ENCODE measurements at regions not wholly inside any gene's neighbourhood (a gene's known extent, or its start where the extent isn't known, plus 50 kb on each side); places are given as distances from the start of the nearest gene placed in this dataset.
"Not testable (repeated sequence)": the region's sequence is repeated elsewhere in the genome, so short reads cannot be mapped to it uniquely, and the experiment has no call there.

DNA sequence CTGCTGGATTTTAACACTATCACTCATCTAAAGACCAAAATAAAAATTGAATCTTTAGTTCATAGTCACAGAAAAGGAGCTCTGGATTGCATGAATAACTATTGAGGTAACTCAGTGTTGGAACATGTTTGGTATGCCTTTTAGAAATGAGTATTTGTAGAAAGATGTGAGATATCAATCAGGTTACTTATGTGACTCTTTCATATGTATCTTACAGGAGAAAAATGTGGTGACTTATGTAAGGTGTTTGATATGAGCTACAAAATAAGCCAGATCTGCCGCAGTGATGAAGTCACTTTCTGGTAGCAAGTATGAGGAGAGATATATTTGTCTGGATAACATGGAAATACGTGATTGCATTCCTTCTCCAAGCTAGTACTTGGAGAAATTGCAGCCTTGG is 1653.3 kb upstream of the PCDH7 start:
- no peaks in the 10 kb centered on the region for H3K36me3 Mint-ChIP-seq (ENCODE audit: insufficient read depth)
- ATAC-seq (replicated peaks; ENCODE audit: extremely low read depth, poor library complexity, severe bottlenecking) (no peak), DNase-seq (ENCODE audit: low spot score in 2 of 2) (no peak)
- peaks cover 19% of the 10 kb centered on the region for H3K9me3 Mint-ChIP-seq
- H3K4me3 Mint-ChIP-seq, result no peak overlapping the region
- no peaks in the 10 kb centered on the region for H3K27me3 Mint-ChIP-seq
- H3K4me1 Mint-ChIP-seq, result no peaks in the 10 kb centered on the region
- no peak overlapping the region for H3K27ac Mint-ChIP-seq (ENCODE audit: low read depth)

GRCh38 chr4:29073571-29073970 is 1646.6 kb upstream of the PCDH7 start:
- no peaks in the 10 kb centered on the region for H3K36me3 Mint-ChIP-seq (ENCODE audit: insufficient read depth)
- peaks cover 26% of the 10 kb centered on the region for H3K9me3 Mint-ChIP-seq
- ATAC-seq (replicated peaks; ENCODE audit: extremely low read depth, poor library complexity, severe bottlenecking), result no peak

DNA sequence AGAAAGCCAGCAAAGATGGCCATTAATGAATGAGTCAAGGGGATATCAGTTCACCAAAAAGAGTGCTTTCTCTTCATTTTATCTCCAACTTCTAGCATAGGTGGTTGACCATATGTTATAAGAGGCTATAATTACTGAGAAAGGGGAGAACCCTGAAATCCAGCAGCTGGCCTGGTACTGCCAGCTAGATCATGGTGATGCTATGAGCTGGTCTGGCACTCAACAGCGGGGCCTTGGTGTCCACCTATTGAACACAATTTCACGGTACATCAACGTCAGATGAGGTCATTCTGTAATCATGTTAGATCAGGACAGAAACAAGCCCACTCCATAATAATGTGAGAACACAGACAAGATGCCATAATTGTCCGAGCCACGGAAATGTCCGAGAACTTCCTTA is 1644.8 kb upstream of the PCDH7 start:
- no peak for ATAC-seq (replicated peaks; ENCODE audit: extremely low read depth, poor library complexity, severe bottlenecking)
- Mint-ChIP-seq H3K27ac (ENCODE audit: low read depth) (no peak overlapping the region), H3K36me3 (ENCODE audit: insufficient read depth) (no peaks in the 10 kb centered on the region), H3K27me3 (no peaks in the 10 kb centered on the region), H3K4me1 (no peaks in the 10 kb centered on the region), H3K4me3 (no peak overlapping the region), H3K9me3 (peaks cover 23% of the 10 kb centered on the region)
- DNase-seq (ENCODE audit: low spot score in 2 of 2), result no peak

More at GRCh38 chr4:29073571-29073970, 1646.6 kb upstream of the PCDH7 start:
- no peak for DNase-seq (ENCODE audit: low spot score in 2 of 2)
- no peaks in the 10 kb centered on the region for H3K27me3 Mint-ChIP-seq
- no peak overlapping the region for H3K27ac Mint-ChIP-seq (ENCODE audit: low read depth)
- H3K4me3 Mint-ChIP-seq, result no peak overlapping the region
- no peaks in the 10 kb centered on the region for H3K4me1 Mint-ChIP-seq

DNA sequence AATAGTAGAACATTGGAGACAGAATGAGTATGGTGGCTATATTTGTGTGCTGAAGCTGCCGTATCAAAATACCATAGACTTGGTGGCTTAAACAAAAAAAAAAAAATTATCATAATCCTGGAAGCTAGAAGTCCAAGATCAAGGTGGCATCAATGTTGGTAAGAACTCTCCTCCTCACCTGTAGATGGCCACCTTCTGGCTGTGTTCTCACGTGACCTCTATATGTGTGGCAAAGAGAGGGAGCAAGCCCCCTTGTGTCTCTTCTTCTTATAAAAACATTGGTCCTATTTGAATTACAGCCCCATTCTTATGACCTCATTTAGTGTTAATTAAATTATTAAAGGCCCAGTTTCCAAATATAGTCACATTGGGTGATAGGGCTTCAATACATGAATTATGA is 1640.9 kb upstream of the PCDH7 start:
- Mint-ChIP-seq H3K27ac (ENCODE audit: low read depth) (no peak overlapping the region), H3K4me1 (no peaks in the 10 kb centered on the region), H3K4me3 (no peak overlapping the region), H3K27me3 (no peaks in the 10 kb centered on the region), H3K9me3 (peaks cover 22% of the 10 kb centered on the region), H3K36me3 (ENCODE audit: insufficient read depth) (no peaks in the 10 kb centered on the region)
- no peak for ATAC-seq (replicated peaks; ENCODE audit: extremely low read depth, poor library complexity, severe bottlenecking)
- no peak for DNase-seq (ENCODE audit: low spot score in 2 of 2)

- no peak overlapping the region for H3K4me3 Mint-ChIP-seq
- peaks cover 15% of the 10 kb centered on the region for H3K9me3 Mint-ChIP-seq
- ATAC-seq (replicated peaks; ENCODE audit: extremely low read depth, poor library complexity, severe bottlenecking) (no peak), DNase-seq (ENCODE audit: low spot score in 2 of 2) (no peak)
- H3K36me3 Mint-ChIP-seq (ENCODE audit: insufficient read depth), result no peaks in the 10 kb centered on the region
- no peak overlapping the region for H3K27ac Mint-ChIP-seq (ENCODE audit: low read depth)
- no peaks in the 10 kb centered on the region for H3K4me1 Mint-ChIP-seq
- no peaks in the 10 kb centered on the region for H3K27me3 Mint-ChIP-seq
These were observed 1638.8 kb upstream of the PCDH7 start for GRCh38 chr4:29081234-29081955.

GRCh38 chr4:29082684-29083083 is 1637.5 kb upstream of the PCDH7 start:
- Mint-ChIP-seq H3K27me3 (no peaks in the 10 kb centered on the region), H3K9me3 (peaks cover 15% of the 10 kb centered on the region), H3K36me3 (ENCODE audit: insufficient read depth) (no peaks in the 10 kb centered on the region), H3K4me1 (no peaks in the 10 kb centered on the region), H3K4me3 (no peak overlapping the region), H3K27ac (ENCODE audit: low read depth) (no peak overlapping the region)
- DNase-seq (ENCODE audit: low spot score in 2 of 2), result no peak
- ATAC-seq (replicated peaks; ENCODE audit: extremely low read depth, poor library complexity, severe bottlenecking), result no peak

DNA sequence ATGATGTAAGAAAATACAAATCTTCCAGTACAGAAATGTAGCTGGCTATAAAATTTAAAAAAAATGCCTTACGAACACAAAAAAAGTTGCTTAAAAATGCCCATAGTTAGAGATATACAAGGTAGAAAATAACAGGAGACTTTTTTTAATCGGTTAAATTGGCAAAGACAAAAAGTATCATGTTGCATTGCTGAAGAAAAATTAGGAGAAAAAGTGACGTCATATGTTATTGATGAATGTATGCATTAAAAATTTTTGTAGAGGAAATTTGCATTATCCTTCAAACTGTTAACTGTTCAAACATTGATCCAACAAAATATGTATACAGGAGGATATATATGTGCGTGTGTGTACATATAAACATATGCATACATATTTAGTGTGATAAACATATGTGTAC is 1634.4 kb upstream of the PCDH7 start:
- no peak overlapping the region for H3K4me3 Mint-ChIP-seq
- peaks cover 16% of the 10 kb centered on the region for H3K9me3 Mint-ChIP-seq
- no peak for ATAC-seq (replicated peaks; ENCODE audit: extremely low read depth, poor library complexity, severe bottlenecking)
- H3K36me3 Mint-ChIP-seq (ENCODE audit: insufficient read depth), result no peaks in the 10 kb centered on the region
- no peak overlapping the region for H3K27ac Mint-ChIP-seq (ENCODE audit: low read depth)
- no peak for DNase-seq (ENCODE audit: low spot score in 2 of 2)
- H3K4me1 Mint-ChIP-seq, result no peaks in the 10 kb centered on the region
- no peaks in the 10 kb centered on the region for H3K27me3 Mint-ChIP-seq

DNA sequence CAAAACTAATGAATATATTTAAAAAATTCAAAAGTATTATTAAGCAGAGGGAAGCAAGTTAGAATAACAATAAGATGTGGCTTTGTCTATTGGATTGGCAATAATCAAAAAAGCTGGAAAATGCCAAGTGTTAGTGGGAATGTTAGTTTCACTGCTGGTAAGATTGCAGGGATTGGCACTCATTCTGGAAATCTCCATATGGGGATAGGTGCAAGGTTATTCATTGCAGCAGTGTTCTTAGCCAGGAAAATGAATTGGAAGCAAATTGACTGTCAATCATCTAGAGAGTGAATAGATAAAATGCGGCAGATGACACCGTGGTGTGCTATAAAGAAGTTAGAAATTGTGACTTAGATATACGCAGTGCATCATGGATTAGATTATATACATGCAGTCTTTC is 1615.5 kb upstream of the PCDH7 start:
- H3K36me3 Mint-ChIP-seq (ENCODE audit: insufficient read depth), result no peaks in the 10 kb centered on the region
- no peak overlapping the region for H3K4me3 Mint-ChIP-seq
- no peaks in the 10 kb centered on the region for H3K4me1 Mint-ChIP-seq
- H3K27me3 Mint-ChIP-seq, result no peaks in the 10 kb centered on the region
- H3K27ac Mint-ChIP-seq (ENCODE audit: low read depth), result no peak overlapping the region
- DNase-seq (ENCODE audit: low spot score in 2 of 2), result no peak
- ATAC-seq (replicated peaks; ENCODE audit: extremely low read depth, poor library complexity, severe bottlenecking), result no peak
- peaks cover 8% of the 10 kb centered on the region for H3K9me3 Mint-ChIP-seq

DNA sequence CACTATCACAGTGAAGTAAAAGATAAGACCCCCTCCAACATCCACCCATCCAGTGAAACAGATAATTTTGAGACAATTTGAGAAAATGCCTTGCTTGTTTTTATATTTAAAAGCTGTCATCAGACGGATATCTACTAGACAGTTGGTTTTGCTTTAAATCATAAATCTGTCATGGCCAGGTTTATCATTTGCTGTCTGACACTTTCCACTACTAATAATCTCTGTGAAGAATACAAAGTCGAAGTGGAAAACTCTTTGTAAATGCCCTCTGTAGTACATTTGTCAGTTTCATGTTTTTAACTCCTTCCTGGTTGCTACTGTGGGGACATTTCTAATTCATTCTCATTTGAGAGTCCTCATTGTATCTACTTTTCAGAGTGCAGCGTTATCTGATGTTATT is 1606.2 kb upstream of the PCDH7 start:
- H3K27me3 Mint-ChIP-seq, result no peaks in the 10 kb centered on the region
- no peak overlapping the region for H3K27ac Mint-ChIP-seq (ENCODE audit: low read depth)
- no peak overlapping the region for H3K4me3 Mint-ChIP-seq
- H3K9me3 Mint-ChIP-seq, result no peaks in the 10 kb centered on the region
- DNase-seq (ENCODE audit: low spot score in 2 of 2) (no peak), ATAC-seq (replicated peaks; ENCODE audit: extremely low read depth, poor library complexity, severe bottlenecking) (no peak)
- H3K4me1 Mint-ChIP-seq, result no peaks in the 10 kb centered on the region
- H3K36me3 Mint-ChIP-seq (ENCODE audit: insufficient read depth), result no peaks in the 10 kb centered on the region

DNA sequence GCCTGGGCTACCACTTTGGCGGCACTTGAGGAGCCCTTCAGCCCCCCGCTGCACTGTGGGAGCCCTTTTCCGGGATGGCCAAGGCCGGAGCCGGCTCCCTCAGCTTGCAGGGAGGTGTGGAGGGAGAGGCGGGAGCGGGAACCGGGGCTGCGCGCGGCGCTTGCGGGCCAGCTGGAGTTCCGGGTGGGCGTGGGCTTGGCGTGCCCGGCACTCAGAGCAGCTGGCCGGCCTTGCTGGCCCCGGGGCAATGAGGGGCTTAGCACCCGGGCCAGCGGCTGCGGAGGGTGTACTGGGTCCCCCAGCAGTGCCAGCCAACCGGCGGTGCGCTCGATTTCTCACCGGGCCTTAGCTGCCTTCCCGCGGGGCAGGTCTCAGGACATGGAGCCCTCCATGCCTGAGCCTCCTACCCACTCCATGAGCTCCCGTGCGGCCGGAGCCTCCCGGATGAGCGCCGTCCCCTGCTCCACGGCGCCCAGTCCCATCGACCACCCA is 1602.9 kb upstream of the PCDH7 start:
- H3K9me3 Mint-ChIP-seq; H3K4me3 Mint-ChIP-seq; H3K4me1 Mint-ChIP-seq; H3K27ac Mint-ChIP-seq (ENCODE audit: low read depth); H3K27me3 Mint-ChIP-seq; DNase-seq (ENCODE audit: low spot score in 2 of 2); H3K36me3 Mint-ChIP-seq (ENCODE audit: insufficient read depth); ATAC-seq (replicated peaks; ENCODE audit: extremely low read depth, poor library complexity, severe bottlenecking): not testable (repeated sequence)

DNA sequence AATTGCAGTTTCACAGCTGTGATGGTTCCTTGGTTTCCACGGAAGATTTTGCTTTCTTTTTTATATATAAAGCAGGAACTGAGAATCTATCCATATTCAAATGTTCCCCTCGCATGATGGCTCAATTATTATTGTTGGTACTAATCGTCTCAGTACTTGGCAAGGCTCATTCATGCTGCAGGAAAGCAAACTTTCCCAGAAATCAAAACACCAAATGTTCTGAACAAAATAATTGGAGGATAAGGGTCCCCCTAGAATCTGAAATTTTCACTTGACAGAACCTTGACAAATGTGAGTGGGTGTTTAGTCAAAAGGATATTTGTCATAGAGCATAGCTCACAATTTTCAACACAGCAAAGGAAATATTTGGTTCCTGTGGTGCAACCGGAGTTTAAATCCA is 1598.6 kb upstream of the PCDH7 start:
- no peak overlapping the region for H3K27ac Mint-ChIP-seq (ENCODE audit: low read depth)
- no peaks in the 10 kb centered on the region for H3K27me3 Mint-ChIP-seq
- no peak for DNase-seq (ENCODE audit: low spot score in 2 of 2)
- no peak for ATAC-seq (replicated peaks; ENCODE audit: extremely low read depth, poor library complexity, severe bottlenecking)
- no peaks in the 10 kb centered on the region for H3K4me1 Mint-ChIP-seq
- no peaks in the 10 kb centered on the region for H3K36me3 Mint-ChIP-seq (ENCODE audit: insufficient read depth)
- peaks cover 16% of the 10 kb centered on the region for H3K9me3 Mint-ChIP-seq
- H3K4me3 Mint-ChIP-seq, result no peak overlapping the region

GRCh38 chr4:29128810-29129209 is 1591.4 kb upstream of the PCDH7 start:
- ATAC-seq (replicated peaks; ENCODE audit: extremely low read depth, poor library complexity, severe bottlenecking) (no peak), DNase-seq (ENCODE audit: low spot score in 2 of 2) (no peak)
- Mint-ChIP-seq H3K4me3 (no peak overlapping the region), H3K9me3 (peaks cover 13% of the 10 kb centered on the region), H3K27me3 (no peaks in the 10 kb centered on the region), H3K36me3 (ENCODE audit: insufficient read depth) (no peaks in the 10 kb centered on the region), H3K4me1 (no peaks in the 10 kb centered on the region), H3K27ac (ENCODE audit: low read depth) (no peak overlapping the region)

GRCh38 chr4:29131304-29131703 is 1588.9 kb upstream of the PCDH7 start:
- Mint-ChIP-seq H3K36me3 (ENCODE audit: insufficient read depth) (no peaks in the 10 kb centered on the region), H3K4me1 (no peaks in the 10 kb centered on the region), H3K27me3 (no peaks in the 10 kb centered on the region), H3K9me3 (peaks cover 12% of the 10 kb centered on the region), H3K27ac (ENCODE audit: low read depth) (no peak overlapping the region), H3K4me3 (no peak overlapping the region)
- ATAC-seq (replicated peaks; ENCODE audit: extremely low read depth, poor library complexity, severe bottlenecking) (no peak), DNase-seq (ENCODE audit: low spot score in 2 of 2) (no peak)
